Stimulated activated naive CD8-positive, alpha-beta T cell treated with anti-CD3 and anti-CD28 coated beads, Interleukin-15, amount 100 ng/mL, for 72 hours (primary cell): ENCODE measurements at regions not wholly inside any gene's neighbourhood (a gene's known extent, or its start where the extent isn't known, plus 50 kb on each side); places are given as distances from the start of the nearest gene placed in this dataset.

Source experiments
- ATAC-seq: fragments of 150-1000 bp; cut with Tn5 transposase; 2 replicates; pipeline ENCODE4 v1.10.0; 2021; ENCODE audit warnings: mild to moderate bottlenecking, moderate library complexity
- DNase-seq, 2 donors: peaks; one replicate each; pipeline ENCODE4 v3.0.0; 2021 to 2022
- H3K27ac Mint-ChIP-seq, 2 donors: one replicate each; pipeline ENCODE4 v1.8.0; 2022; ENCODE audit warnings: mild to moderate bottlenecking in 2 of 2, mixed read lengths in 2 of 2, moderate library complexity in 2 of 2
- H3K27me3 Mint-ChIP-seq: one replicate; pipeline ENCODE4 v1.8.0; 2022; ENCODE audit warnings: mixed read lengths
- H3K4me1 Mint-ChIP-seq: one replicate; pipeline ENCODE4 v1.8.0; 2022; ENCODE audit warnings: mild to moderate bottlenecking, mixed read lengths
- H3K4me3 Mint-ChIP-seq, 2 donors: one replicate each; pipeline ENCODE4 v1.8.0; 2022; ENCODE audit warnings: mild to moderate bottlenecking in 2 of 2, mixed read lengths in 2 of 2, moderate library complexity in 1 of 2
- H3K9me3 Mint-ChIP-seq, 2 donors: one replicate each; pipeline ENCODE4 v1.8.0; 2022; ENCODE audit warnings: mixed read lengths in 2 of 2

DNA sequence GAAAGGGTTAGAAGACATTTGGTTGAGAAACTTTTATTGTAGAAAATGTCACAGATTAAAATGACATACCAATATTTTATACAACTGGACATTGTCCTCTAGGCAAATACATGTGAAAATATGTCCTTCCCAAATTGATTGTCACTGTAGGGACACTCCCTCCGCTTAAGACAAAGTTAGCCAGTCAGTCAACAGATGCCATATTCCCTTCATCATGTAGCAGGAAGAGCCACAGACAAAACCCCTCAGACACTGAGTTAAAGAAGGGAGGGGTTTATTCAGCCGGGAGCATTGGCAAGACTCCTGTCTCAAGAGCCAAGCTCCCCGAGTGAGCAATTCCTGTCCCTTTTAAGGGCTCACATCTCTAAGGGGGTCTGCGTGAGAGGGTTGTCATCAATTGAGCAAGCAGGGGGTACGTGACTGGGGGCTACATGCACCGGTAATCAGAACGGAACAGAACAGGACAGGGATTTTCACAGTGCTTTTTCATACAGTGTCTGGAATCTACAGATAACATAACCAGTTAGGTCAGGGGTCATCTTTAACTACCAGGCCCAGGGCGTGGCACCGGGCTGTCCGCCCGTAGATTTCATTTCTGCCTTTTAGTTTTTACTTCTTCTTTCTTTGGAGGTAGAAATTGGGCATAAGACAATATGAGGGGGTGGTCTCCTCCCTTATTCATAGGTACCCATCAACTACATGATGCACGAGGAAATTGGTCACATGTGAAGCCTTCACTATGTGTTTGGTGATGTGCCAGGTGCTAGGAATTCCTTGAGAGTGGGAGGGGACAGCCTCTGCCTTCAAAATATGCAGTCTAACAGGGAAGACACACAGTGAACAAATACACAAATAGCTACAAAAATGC, 155.7 kb upstream of the CDYL start:
- Mint-ChIP-seq H3K27me3 (peaks cover 13% of the 10 kb centered on the region), H3K4me1 (no peaks in the 10 kb centered on the region), H3K4me3 (no peak overlapping the region), H3K9me3 (no peaks in the 10 kb centered on the region), H3K27ac (no peak overlapping the region)
- DNase-seq, result no peak
- ATAC-seq, result no peak

DNA sequence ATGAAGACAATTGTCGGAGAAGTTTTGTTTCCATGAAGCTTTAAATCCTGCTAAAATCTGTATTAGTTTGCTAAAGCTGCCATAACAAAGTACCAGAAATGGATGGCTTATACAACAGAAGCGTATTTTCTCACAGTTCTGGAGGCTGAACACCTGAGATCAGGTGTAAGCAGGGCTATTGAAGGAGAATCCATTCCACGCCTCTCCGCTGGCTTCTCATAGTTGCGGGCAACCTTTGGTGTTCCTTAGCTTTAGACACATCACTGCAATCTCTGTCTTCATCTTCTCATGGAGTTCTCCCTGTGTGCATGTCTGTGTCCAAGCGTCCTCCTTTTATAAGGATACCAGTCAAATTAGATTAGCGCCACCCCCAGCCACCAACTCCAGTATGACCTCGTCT, 159.9 kb upstream of the CDYL start:
- Mint-ChIP-seq H3K4me3 (no peak overlapping the region), H3K27ac (no peak overlapping the region), H3K27me3 (peaks cover 37% of the 10 kb centered on the region), H3K4me1 (peaks cover 5% of the 10 kb centered on the region), H3K9me3 (no peaks in the 10 kb centered on the region)
- DNase-seq, result no peak
- no peak for ATAC-seq

DNA sequence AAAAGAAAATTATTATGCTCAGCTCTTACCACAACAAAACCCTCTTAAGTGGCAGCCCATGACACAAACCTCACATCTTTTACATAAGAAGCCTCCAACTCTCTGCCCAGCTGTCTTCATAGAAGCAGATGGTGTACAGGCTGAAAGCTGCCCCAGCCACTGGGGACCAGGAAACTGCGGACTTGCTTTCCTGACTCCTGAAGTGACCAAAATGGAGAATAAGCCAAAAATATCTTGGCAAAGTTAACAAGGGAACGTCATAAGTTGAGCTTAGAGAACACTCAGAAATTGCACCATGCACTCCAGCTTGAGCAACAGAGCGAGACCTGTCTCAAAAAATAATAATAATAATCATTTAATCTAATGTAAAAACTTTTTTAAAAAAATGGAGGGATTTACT, 160.3 kb upstream of the CDYL start:
- no peaks in the 10 kb centered on the region for H3K9me3 Mint-ChIP-seq
- H3K27ac Mint-ChIP-seq, result no peak overlapping the region
- H3K4me3 Mint-ChIP-seq, result no peak overlapping the region
- H3K27me3 Mint-ChIP-seq, result peaks cover 37% of the 10 kb centered on the region
- ATAC-seq (no peak), DNase-seq (no peak)
- H3K4me1 Mint-ChIP-seq, result peaks cover 8% of the 10 kb centered on the region

DNA sequence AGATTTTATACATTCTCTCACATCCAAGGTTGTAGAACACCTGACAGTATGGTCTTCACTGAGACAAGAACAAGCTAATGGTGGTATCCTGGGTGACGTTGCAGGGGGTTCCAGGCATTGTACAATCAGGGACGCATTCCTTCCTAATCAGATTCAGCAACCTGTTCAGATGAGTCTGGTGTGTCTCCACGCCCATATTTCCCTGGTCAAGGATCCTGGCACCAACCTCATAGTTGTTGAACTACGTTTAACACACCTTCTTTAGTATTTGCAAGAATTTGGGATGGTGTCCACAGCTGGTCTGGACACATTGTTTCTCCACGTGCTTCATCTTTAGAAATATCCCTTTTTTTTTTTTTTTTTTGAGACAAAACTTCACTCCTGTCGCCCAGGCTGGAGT, 161.0 kb upstream of the CDYL start:
- Mint-ChIP-seq H3K4me1 (peaks cover 14% of the 10 kb centered on the region), H3K9me3 (no peaks in the 10 kb centered on the region), H3K27me3 (peaks cover 37% of the 10 kb centered on the region), H3K27ac (no peak overlapping the region), H3K4me3 (no peak overlapping the region)
- ATAC-seq (no peak), DNase-seq (no peak)

DNA sequence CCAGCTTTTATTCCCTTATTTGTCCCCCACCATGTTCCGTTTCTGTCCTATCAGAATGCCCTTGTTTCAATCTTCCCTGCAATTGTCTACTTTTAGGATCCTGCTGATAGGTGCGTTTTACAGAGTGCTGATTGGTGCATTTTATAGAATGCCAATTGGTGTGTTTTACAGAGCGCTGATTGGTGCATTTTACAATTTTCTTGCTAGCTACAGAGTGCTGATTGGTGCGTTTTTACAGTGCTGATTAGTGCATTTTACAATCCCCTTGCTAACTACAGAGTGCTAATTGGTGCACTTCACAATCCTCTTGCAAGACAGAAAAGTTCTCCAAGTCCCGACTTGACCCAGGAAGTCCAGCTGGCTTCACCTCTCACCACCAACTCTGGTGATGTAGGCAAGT, 161.6 kb upstream of the CDYL start:
- ATAC-seq (no peak), DNase-seq (no peak)
- Mint-ChIP-seq H3K27me3 (peaks cover 37% of the 10 kb centered on the region), H3K4me3 (no peak overlapping the region), H3K9me3 (no peaks in the 10 kb centered on the region), H3K27ac (no peak overlapping the region), H3K4me1 (peaks cover 17% of the 10 kb centered on the region)

DNA sequence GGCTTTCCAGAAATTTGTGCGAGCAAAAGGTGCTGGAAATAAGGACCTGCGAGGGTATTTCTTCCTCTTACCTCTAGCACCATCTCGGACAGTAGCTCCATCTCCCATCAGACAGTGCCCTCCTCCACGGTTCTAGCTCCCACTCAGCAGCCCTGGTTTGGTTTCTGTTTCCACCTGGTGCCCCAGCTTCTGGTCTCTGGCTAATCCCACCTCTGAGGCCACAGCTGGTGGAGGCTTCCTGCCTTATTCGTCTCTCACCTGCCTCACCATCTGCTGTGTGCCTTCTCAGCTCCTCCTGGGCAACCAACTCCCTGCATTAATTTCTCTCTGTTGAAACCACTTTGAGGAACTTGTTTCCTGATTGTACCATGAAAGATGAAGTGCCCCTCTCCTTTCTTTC, 162.4 kb upstream of the CDYL start:
- DNase-seq (no peak), ATAC-seq (no peak)
- Mint-ChIP-seq H3K27ac (no peak overlapping the region), H3K27me3 (peaks cover 37% of the 10 kb centered on the region), H3K4me3 (no peak overlapping the region), H3K9me3 (no peaks in the 10 kb centered on the region), H3K4me1 (peaks cover 17% of the 10 kb centered on the region)

DNA sequence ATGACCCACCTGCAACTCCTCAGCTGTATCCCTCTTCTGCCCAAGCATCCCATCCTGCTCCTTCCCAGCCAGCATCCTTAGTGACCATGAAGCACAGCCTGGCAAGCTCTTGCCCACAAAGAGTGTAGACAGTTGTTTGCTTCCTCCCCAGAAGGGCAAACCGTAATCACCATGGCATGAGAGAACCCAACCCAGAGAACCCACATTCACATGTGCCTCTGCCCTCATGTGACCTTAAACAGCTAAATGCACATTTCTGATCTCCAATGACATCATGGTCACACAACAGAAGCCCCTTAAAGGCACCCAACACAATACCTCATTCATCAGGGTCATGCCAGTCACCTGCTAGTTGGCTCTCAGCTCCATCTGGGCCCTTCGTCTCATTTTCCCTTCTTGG, 162.8 kb upstream of the CDYL start:
- Mint-ChIP-seq H3K4me1 (peaks cover 17% of the 10 kb centered on the region), H3K9me3 (no peaks in the 10 kb centered on the region)

DNA sequence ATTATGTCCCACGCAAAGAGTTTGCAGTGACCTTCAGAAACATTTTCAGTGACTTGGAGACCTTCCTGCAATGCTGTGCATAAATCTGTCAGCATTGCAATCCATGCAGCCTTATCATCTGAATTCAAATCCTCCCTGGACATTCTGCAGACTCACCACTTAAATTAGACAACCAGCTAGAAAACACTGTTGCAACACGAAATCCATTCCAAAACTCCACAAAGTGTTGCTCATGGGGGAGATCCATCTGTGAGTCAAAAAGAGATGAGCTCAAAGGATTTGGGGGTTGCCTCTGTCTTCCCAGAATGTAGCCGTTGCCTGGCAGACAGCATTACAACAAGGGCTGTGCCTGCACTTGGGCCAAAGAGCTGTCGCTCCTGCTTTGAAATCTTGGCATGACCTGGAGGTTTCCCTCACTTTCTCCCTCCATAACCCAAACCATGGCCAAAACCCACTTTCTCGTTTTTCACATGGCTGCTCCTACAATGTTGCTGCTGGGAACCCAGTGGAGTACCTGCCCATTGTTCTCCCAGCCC, 163.5 kb upstream of the CDYL start:
- H3K4me3 Mint-ChIP-seq, result no peak overlapping the region
- H3K9me3 Mint-ChIP-seq, result no peaks in the 10 kb centered on the region
- DNase-seq, result no peak
- no peak overlapping the region for H3K27ac Mint-ChIP-seq
- no peak for ATAC-seq
- H3K27me3 Mint-ChIP-seq, result peaks cover 36% of the 10 kb centered on the region
- peaks cover 20% of the 10 kb centered on the region for H3K4me1 Mint-ChIP-seq

More for the DNA sequence above, 162.8 kb upstream of the CDYL start:
- Mint-ChIP-seq H3K27me3 (peaks cover 37% of the 10 kb centered on the region), H3K27ac (no peak overlapping the region), H3K4me3 (no peak overlapping the region)
- ATAC-seq (no peak), DNase-seq (no peak)

DNA sequence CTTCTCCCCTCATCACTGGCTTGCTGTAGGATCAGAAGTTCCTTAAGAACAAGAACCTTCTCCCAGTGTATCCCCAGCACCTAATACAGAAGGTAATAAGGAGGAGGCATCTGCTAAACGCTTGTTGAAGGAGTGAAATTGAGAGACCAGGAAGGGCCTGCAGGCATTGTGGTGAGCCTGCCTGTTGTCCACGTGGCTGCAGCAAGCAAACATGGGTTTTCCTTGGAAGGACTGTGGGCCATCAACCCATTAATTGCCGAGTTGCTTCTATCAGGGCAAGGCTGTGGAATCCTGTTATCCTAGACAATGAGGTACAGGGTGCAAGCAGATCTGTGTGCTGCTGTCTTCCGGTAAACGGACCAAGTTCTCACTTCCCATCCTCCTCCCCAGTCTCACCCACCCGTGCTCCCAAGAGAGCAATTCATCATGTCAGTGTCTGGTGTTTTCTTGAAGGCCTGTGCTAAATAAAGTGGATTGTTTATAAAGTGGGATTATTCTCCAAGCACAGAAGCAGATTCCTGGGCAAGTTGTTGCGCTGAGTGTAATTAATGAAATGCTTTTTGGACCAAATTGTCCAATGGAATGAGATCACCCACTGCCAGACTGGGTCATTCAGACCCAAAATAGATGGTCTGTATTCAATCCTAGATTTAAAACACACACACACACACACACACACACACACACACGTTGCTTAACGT, 164.6 kb upstream of the CDYL start:
- Mint-ChIP-seq H3K27me3 (peaks cover 37% of the 10 kb centered on the region), H3K4me1 (peaks cover 23% of the 10 kb centered on the region), H3K27ac (no peak overlapping the region), H3K4me3 (no peak overlapping the region), H3K9me3 (no peaks in the 10 kb centered on the region)
- DNase-seq (no peak), ATAC-seq (no peak)

DNA sequence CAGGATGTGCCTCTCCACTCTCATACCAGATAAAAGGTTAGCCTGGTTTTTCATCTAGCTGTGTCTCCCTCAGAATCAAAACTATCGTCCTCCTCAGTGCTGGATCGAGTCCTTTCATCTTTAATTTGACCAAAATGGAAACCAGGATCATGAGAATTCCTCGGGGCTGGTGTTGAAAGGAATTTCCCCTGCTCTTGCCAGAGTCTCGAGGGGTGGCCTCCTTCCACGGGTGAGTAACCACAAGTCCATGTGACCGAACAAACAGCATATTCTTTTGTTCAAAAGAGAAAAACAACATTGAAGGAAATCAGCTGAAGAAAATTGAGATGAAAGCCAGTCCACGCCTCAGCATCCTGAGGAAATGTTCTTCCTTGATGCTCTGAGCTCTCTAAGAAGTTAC, 165.9 kb upstream of the CDYL start:
- H3K9me3 Mint-ChIP-seq, result no peaks in the 10 kb centered on the region
- H3K27ac Mint-ChIP-seq, result no peak overlapping the region
- peaks cover 33% of the 10 kb centered on the region for H3K27me3 Mint-ChIP-seq
- ATAC-seq, result no peak
- H3K4me3 Mint-ChIP-seq, result no peak overlapping the region
- peaks cover 23% of the 10 kb centered on the region for H3K4me1 Mint-ChIP-seq
- DNase-seq, result no peak

DNA sequence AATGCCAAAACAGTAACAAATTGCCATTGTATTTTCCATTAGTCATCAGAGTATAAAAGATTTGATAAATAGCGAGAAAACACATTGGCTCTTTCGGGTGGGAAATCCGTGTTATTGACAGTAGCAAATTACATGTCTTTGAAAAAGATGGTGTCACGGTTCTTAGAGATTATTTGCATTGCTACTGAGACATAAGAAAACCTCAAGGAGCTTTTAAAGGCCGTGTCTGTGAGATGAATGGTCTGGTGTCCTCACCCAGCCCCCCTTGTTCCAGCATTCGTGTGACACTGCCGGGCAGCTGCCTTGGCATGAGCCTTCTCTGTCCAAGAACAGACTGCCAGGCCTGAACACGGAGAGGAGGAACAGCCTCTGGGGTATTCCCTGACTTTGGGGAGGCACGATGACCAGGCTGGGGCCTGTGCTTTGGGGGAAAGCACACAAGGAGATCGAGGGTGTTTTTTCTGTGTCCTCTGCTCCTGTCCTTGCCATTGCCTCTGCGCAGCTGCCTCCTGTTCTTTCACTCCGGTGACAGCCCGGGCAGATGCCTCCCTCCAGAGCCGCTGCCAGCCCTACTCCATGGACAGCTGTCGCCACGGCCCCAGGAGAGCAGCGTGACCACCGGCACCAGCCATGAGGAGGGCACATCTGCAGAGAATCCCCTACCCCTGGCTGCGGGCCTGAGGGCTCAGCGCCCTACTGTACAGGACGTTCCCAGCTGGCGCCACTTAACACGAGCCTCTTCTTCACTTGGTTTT, 167.7 kb upstream of the CDYL start:
- DNase-seq (no peak), ATAC-seq (no peak)
- Mint-ChIP-seq H3K27ac (no peak overlapping the region), H3K9me3 (no peaks in the 10 kb centered on the region), H3K4me3 (no peak overlapping the region), H3K4me1 (peaks cover 23% of the 10 kb centered on the region), H3K27me3 (peaks cover 27% of the 10 kb centered on the region)

DNA sequence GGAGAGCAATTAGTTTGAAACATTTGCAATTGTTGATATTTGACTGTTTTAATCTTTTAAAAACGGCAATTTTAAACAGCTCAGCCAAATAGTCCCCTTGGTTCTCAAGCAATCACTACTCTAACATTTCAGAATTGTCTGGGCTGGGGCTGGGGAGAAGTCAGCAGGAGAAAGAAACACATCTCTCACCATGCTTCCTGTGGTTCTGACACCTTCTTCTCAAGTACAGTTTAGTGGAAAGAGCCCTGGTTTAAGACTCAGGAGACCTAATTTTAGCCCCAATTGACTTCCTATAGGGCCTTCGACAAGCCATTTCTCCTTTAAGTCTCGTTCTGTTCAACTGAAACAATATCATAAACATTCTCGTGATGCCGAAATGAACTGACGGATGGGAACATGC, 168.4 kb upstream of the CDYL start:
- H3K27me3 Mint-ChIP-seq, result peaks cover 19% of the 10 kb centered on the region
- peaks cover 19% of the 10 kb centered on the region for H3K4me1 Mint-ChIP-seq
- no peaks in the 10 kb centered on the region for H3K9me3 Mint-ChIP-seq
- peak; percentile 64 for ATAC-seq
- no peak for DNase-seq
- H3K27ac Mint-ChIP-seq, result no peak overlapping the region
- no peak overlapping the region for H3K4me3 Mint-ChIP-seq

DNA sequence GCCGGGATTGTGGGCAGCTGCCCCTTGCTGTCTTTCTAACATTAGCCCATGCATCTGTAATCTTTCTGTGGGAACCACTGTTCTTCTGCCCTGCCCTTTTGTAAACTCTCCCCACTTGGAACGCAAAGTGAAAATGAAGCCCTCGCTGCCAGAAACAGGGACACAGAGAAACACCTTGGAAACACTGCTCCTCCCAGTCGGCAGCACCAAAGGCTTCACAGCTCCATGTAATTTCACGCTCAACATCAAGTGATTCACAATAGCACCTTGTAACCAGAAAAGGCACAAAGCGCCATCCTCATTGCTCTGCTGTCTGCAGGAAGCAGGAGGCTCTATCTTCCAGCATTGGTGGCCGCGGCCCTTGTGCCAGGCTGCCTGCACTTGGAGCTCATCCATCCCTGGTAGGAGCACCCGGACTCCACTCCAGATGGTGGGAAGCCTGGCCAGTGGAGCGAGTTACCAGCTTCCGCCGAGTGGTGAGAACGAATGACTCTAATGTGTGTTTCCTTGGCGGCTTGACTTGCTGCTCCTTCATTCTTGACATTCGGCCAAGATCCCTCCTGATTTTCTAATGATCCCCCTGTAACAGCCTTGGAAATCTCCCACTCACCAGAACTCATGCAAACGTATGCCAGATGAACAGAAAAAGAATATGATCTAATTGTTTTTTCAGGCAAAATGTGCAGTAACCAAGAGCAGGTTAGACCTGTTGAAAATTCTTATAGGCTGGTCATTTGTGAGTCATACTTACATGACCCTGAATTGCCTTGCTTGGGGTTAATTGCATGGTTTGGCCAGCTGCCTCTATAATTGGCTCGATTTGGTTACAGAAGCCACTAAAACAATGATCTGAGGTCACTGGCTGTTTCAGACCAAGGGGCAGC, 169.1 kb upstream of the CDYL start:
- H3K4me3 Mint-ChIP-seq, result no peak overlapping the region
- peaks cover 17% of the 10 kb centered on the region for H3K27me3 Mint-ChIP-seq
- H3K9me3 Mint-ChIP-seq, result no peaks in the 10 kb centered on the region
- H3K27ac Mint-ChIP-seq, result no peak overlapping the region
- ATAC-seq (no peak), DNase-seq (no peak)
- peaks cover 19% of the 10 kb centered on the region for H3K4me1 Mint-ChIP-seq

DNA sequence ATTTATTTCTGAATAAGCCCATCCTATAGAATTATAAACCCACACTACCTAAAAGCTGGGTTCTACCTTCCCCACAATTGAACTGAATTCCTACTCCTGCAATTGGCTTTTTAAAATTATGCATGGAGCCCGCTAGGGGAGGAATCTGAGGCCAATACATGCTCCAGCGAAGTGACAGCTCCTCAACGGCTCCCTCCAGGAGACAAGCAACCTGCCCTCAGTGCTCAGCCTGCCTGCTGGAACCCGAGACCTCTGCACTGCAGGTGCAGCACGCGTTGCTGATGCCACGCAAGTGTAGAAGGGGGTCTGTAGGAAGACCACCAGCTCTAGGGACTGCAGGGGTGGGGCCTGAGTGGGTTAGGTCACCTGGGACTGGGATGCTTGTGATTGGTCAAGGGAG, 170.2 kb upstream of the CDYL start:
- H3K4me1 Mint-ChIP-seq, result peaks cover 17% of the 10 kb centered on the region

DNA sequence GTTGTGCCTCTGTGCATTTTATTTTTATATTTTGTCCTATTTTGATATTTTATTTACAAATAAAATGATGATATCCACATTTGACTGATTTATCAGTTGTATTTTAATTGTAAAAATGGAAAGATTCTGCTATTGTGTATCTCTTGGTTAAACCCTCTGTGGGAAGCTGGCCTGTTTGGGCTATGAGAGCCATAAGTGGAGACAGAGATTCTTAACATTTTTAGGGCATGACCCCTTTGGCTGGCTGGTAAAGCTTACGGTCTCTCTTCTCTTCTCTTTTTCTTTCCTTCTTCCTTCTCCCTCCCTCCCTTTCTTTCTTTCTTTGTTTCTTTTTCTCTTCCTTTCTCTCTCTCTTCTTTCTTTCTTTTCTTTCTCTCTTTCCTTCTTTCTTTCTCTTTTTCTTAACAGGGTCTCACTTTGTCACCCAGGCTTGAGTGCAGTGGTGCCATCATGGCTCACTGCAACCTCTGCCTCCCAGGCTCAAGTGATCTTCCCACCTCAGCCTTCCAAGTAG, 172.3 kb upstream of the CDYL start:
- peaks cover 25% of the 10 kb centered on the region for H3K27me3 Mint-ChIP-seq
- ATAC-seq (no peak), DNase-seq (no peak)
- H3K9me3 Mint-ChIP-seq, result no peaks in the 10 kb centered on the region
- H3K4me3 Mint-ChIP-seq, result no peak overlapping the region
- H3K4me1 Mint-ChIP-seq, result peaks cover 7% of the 10 kb centered on the region
- no peak overlapping the region for H3K27ac Mint-ChIP-seq

More for the DNA sequence above, 170.2 kb upstream of the CDYL start:
- Mint-ChIP-seq H3K9me3 (no peaks in the 10 kb centered on the region), H3K27me3 (peaks cover 25% of the 10 kb centered on the region), H3K4me3 (no peak overlapping the region), H3K27ac (no peak overlapping the region)
- no peak for DNase-seq
- no peak for ATAC-seq
